Keratinocyte (primary cell): ENCODE measurements at regions not wholly inside any gene's neighbourhood (a gene's known extent, or its start where the extent isn't known, plus 50 kb on each side); places are given as distances from the start of the nearest gene placed in this dataset.
"Not testable (repeated sequence)": the region's sequence is repeated elsewhere in the genome, so short reads cannot be mapped to it uniquely, and the experiment has no call there.

ENCODE experiments used
- DNase-seq: peaks from one replicate; pipeline ENCODE4 v3.0.0-alpha.2; 2011; ENCODE audit warnings: low read depth, missing footprints, low spot score
- FAIRE-seq: peaks from 2 replicates; lab custom pipeline; 2011; peaks lifted over from hg19 to GRCh38; lab: Jason Lieb, UNC
- H2AFZ ChIP-seq: 2 replicates; pipeline ENCODE4 v1.6.0; 2012; ENCODE audit warnings: low read length, control low read depth, inconsistent platforms; ENCODE audit not compliant: control insufficient read depth
- H3K27ac ChIP-seq: 2 replicates; pipeline ENCODE4 v1.5.1; 2011; ENCODE audit warnings: low read length; ENCODE audit not compliant: control insufficient read depth, insufficient read depth
- H3K27me3 ChIP-seq: 3 replicates; pipeline ENCODE4 v1.6.0; 2011; ENCODE audit warnings: low read length; ENCODE audit not compliant: control insufficient read depth, insufficient read depth; ENCODE audit errors: extremely low read depth
- H3K36me3 ChIP-seq, 2 experiments: 2 replicates in 1 of 2; 3 replicates in 1 of 2; pipeline ENCODE4 v1.5.1; 2011; ENCODE audit warnings: low read length in 2 of 2, mild to moderate bottlenecking in 1 of 2; ENCODE audit not compliant: control insufficient read depth in 2 of 2, insufficient read depth in 2 of 2; ENCODE audit errors: extremely low read depth in 1 of 2
- H3K4me1 ChIP-seq: 3 replicates; pipeline ENCODE4 v1.5.1; 2011; ENCODE audit warnings: low read length; ENCODE audit not compliant: control insufficient read depth, insufficient read depth; ENCODE audit errors: extremely low read depth
- H3K4me2 ChIP-seq: 3 replicates; pipeline ENCODE4 v1.6.0; 2011; ENCODE audit warnings: low read depth, low read length; ENCODE audit not compliant: control insufficient read depth, insufficient read depth; ENCODE audit errors: extremely low read depth
- H3K4me3 ChIP-seq, 3 experiments: fragments of 200-600 bp in 1 of 3; sonication (generic) in 1 of 3; 2 replicates in 2 of 3; 3 replicates in 1 of 3; pipeline ENCODE4 v1.5.1; 2011 to 2016; ENCODE audit warnings: low read length in 3 of 3, mild to moderate bottlenecking in 3 of 3, control low read depth in 2 of 3, inconsistent platforms in 1 of 3, low read depth in 1 of 3, mixed read lengths in 1 of 3, mixed run types in 1 of 3, moderate library complexity in 1 of 3; ENCODE audit not compliant: control insufficient read depth in 2 of 3, insufficient read depth in 2 of 3; ENCODE audit errors: extremely low read depth in 1 of 3
- H3K79me2 ChIP-seq: 2 replicates; pipeline ENCODE4 v1.6.0; 2012; ENCODE audit warnings: low read length; ENCODE audit not compliant: control insufficient read depth, insufficient read depth
- H3K9ac ChIP-seq: 3 replicates; pipeline ENCODE4 v1.6.0; 2011; ENCODE audit warnings: low read length; ENCODE audit not compliant: control insufficient read depth, insufficient read depth; ENCODE audit errors: extremely low read depth
- H3K9me1 ChIP-seq: 3 replicates; pipeline ENCODE4 v1.6.0; 2011; ENCODE audit warnings: low read length; ENCODE audit not compliant: control insufficient read depth, insufficient read depth; ENCODE audit errors: extremely low read depth
- H3K9me3 ChIP-seq: 2 replicates; pipeline ENCODE4 v1.5.1; 2012; ENCODE audit warnings: low read depth, low read length; ENCODE audit not compliant: control insufficient read depth
- H4K20me1 ChIP-seq: 3 replicates; pipeline ENCODE4 v1.6.0; 2011; ENCODE audit warnings: low read length; ENCODE audit not compliant: control insufficient read depth, insufficient read depth; ENCODE audit errors: extremely low read depth
- EZH2 ChIP-seq: IDR thresholded peaks from one replicate; pipeline ENCODE4 v1.6.1; 2012; ENCODE audit warnings: inconsistent platforms, mild to moderate bottlenecking, low read length, moderate library complexity
- dilution Hi-C: fragments of 300-500 bp; cut with MboI; formaldehyde crosslinking; loops from one replicate; pipeline ENCODE4 v1.7.0; 2020; ENCODE audit warnings: low sequenced_read_pairs; ENCODE audit not compliant: extremely low pct_ligation_motif_present
- TF ChIP-seq, protein P1 (sequence below), 3 experiments: IDR thresholded peaks in 1 of 3; conservative IDR thresholded peaks in 1 of 3; optimal IDR thresholded peaks in 1 of 3; 2 replicates in 2 of 3; 3 replicates in 1 of 3; pipeline versions ENCODE3 to v1.5.1; 2011; ENCODE audit warnings: low read length in 3 of 3, mild to moderate bottlenecking in 3 of 3, moderate library complexity in 2 of 3, control low read depth in 1 of 3, inconsistent platforms in 1 of 3; ENCODE audit not compliant: insufficient read depth in 2 of 3; ENCODE audit errors: extremely low read depth in 1 of 3

GRCh38 chr10:81439445-81439844 lies 435.5 kb upstream of the NRG3 start:
- DNase-seq (no peak), FAIRE-seq (no peak)
- Histone ChIP-seq H3K36me3 (no peaks in the 10 kb centered on the region), H3K9me3 (no peaks in the 10 kb centered on the region), H3K4me2 (no peak overlapping the region), H3K27me3 (no peaks in the 10 kb centered on the region), H4K20me1 (no peaks in the 10 kb centered on the region), H3K9me1 (no peaks in the 10 kb centered on the region), H3K9ac (no peak overlapping the region), H3K79me2 (no peaks in the 10 kb centered on the region), H3K4me3 (no peak overlapping the region), H3K4me1 (no peaks in the 10 kb centered on the region), H2AFZ (no peak overlapping the region), H3K27ac (no peak overlapping the region)
- dilution Hi-C loops = no loop called here
- TF ChIP-seq EZH2 = no peak
- TF ChIP-seq, protein P1, sequence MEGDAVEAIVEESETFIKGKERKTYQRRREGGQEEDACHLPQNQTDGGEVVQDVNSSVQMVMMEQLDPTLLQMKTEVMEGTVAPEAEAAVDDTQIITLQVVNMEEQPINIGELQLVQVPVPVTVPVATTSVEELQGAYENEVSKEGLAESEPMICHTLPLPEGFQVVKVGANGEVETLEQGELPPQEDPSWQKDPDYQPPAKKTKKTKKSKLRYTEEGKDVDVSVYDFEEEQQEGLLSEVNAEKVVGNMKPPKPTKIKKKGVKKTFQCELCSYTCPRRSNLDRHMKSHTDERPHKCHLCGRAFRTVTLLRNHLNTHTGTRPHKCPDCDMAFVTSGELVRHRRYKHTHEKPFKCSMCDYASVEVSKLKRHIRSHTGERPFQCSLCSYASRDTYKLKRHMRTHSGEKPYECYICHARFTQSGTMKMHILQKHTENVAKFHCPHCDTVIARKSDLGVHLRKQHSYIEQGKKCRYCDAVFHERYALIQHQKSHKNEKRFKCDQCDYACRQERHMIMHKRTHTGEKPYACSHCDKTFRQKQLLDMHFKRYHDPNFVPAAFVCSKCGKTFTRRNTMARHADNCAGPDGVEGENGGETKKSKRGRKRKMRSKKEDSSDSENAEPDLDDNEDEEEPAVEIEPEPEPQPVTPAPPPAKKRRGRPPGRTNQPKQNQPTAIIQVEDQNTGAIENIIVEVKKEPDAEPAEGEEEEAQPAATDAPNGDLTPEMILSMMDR (optimal IDR thresholded peaks at IDR 0.05 in 1 of 3, IDR thresholded peaks at IDR 0.05 in 1 of 3, conservative IDR thresholded peaks at IDR 0.05 in 1 of 3; ENCODE audit: extremely low read depth in 1 of 3, insufficient read depth in 2 of 3, low read length in 3 of 3) = no peak

GRCh38 chr10:81441624-81442023 lies 433.4 kb upstream of the NRG3 start:
- H3K4me3 ChIP-seq, H3K27me3 ChIP-seq, H2AFZ ChIP-seq, H3K9me3 ChIP-seq, H3K27ac ChIP-seq, H3K4me2 ChIP-seq, H3K4me1 ChIP-seq, DNase-seq, H3K79me2 ChIP-seq, H3K9me1 ChIP-seq, H4K20me1 ChIP-seq, H3K9ac ChIP-seq, dilution Hi-C loops, FAIRE-seq, H3K36me3 ChIP-seq: not testable (repeated sequence)

GRCh38 chr10:81444242-81444929 lies 430.6 kb upstream of the NRG3 start:
- Histone ChIP-seq H3K9ac (no peak overlapping the region), H3K4me3 (no peak overlapping the region), H2AFZ (no peak overlapping the region), H3K27ac (no peak overlapping the region), H3K27me3 (no peaks in the 10 kb centered on the region), H3K4me2 (no peak overlapping the region), H4K20me1 (no peaks in the 10 kb centered on the region), H3K9me1 (no peaks in the 10 kb centered on the region), H3K9me3 (no peaks in the 10 kb centered on the region), H3K36me3 (no peaks in the 10 kb centered on the region), H3K79me2 (no peaks in the 10 kb centered on the region), H3K4me1 (no peaks in the 10 kb centered on the region)
- DNase-seq (no peak), FAIRE-seq (no peak)
- no peak for TF ChIP-seq EZH2
- TF ChIP-seq, protein P1 (optimal IDR thresholded peaks at IDR 0.05 in 1 of 3, IDR thresholded peaks at IDR 0.05 in 1 of 3, conservative IDR thresholded peaks at IDR 0.05 in 1 of 3; ENCODE audit: extremely low read depth in 1 of 3, insufficient read depth in 2 of 3, low read length in 3 of 3) = no peak
- dilution Hi-C loops = no loop called here
